ENCODE measurements at regions not wholly inside any gene's neighbourhood (a gene's known extent, or its start where the extent isn't known, plus 50 kb on each side); places are given as distances from the start of the nearest gene placed in this dataset.

DNA sequence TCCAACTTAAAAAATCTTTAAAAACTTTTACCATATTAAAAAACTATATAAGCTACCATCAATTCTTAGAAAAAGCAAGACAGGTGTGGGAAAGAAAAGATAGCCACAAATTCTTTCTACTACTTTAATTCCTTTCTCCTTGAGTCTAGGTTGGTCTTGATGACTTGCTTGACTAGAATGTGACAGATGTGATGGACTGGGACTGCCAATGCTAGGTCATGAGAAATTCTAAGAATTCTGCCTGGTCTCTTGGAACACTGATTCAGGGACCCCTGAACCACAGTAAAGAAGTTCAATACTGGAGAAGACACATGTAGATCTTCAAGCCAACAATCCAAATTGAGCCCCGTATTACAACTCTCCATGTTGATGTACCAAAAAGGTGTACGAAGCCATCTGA, 326.6 kb upstream of the B3GALT2 start:
- Mint-ChIP-seq H3K4me1 (ENCODE audit: insufficient read depth, unreplicated experiment) (no peaks in the 10 kb centered on the region), H3K36me3 (ENCODE audit: insufficient read depth, unreplicated experiment) (no peaks in the 10 kb centered on the region), H3K27ac (ENCODE audit: low read depth, unreplicated experiment) (no peak overlapping the region), H3K4me3 (ENCODE audit: unreplicated experiment) (no peak overlapping the region), H3K27me3 (ENCODE audit: insufficient read depth, unreplicated experiment) (no peaks in the 10 kb centered on the region), H3K9me3 (ENCODE audit: unreplicated experiment) (peaks cover 7% of the 10 kb centered on the region)
- CTCF ChIA-PET, result interaction anchor here (0.7 kb wide), 1 partner anchor 71 kb away, joined by 4 read pairs; no protein-coding TSS in a partner anchor
- POLR2A ChIA-PET, result no interaction called here
- DNase-seq (ENCODE audit: unreplicated experiment), result no peak
- TF ChIP-seq, protein P1, sequence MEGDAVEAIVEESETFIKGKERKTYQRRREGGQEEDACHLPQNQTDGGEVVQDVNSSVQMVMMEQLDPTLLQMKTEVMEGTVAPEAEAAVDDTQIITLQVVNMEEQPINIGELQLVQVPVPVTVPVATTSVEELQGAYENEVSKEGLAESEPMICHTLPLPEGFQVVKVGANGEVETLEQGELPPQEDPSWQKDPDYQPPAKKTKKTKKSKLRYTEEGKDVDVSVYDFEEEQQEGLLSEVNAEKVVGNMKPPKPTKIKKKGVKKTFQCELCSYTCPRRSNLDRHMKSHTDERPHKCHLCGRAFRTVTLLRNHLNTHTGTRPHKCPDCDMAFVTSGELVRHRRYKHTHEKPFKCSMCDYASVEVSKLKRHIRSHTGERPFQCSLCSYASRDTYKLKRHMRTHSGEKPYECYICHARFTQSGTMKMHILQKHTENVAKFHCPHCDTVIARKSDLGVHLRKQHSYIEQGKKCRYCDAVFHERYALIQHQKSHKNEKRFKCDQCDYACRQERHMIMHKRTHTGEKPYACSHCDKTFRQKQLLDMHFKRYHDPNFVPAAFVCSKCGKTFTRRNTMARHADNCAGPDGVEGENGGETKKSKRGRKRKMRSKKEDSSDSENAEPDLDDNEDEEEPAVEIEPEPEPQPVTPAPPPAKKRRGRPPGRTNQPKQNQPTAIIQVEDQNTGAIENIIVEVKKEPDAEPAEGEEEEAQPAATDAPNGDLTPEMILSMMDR (IDR thresholded peaks at IDR 0.05; ENCODE audit: unreplicated experiment), result no peak
- intact Hi-C loops (cut with micrococcal nuclease), result no loop called here
- BruUV-seq (replicated peaks), result no TSS peak

DNA sequence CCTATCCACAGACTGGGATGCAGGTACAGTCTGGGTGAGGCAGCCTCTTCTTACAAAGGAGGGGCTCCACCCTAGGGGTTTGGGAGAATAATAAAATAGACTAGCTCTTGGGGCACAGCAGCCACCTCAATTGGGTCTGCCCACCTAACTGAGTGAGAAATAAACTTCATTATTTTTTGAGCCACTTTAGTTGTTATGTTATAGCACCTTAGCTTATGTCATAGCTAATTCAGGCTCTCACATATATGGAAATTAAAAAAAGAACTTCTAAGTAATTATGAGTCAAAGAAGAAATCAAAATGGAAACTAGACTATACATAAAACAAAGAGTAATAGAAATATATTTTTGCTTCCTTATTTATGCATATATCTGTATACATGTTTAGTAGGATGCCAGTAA, 318.5 kb upstream of the B3GALT2 start:
- BruUV-seq (replicated peaks), result no TSS peak
- CTCF ChIA-PET, result interaction anchor here (0.5 kb wide), 1 partner anchor 165 kb away, joined by 3 read pairs; no protein-coding TSS in a partner anchor

DNA sequence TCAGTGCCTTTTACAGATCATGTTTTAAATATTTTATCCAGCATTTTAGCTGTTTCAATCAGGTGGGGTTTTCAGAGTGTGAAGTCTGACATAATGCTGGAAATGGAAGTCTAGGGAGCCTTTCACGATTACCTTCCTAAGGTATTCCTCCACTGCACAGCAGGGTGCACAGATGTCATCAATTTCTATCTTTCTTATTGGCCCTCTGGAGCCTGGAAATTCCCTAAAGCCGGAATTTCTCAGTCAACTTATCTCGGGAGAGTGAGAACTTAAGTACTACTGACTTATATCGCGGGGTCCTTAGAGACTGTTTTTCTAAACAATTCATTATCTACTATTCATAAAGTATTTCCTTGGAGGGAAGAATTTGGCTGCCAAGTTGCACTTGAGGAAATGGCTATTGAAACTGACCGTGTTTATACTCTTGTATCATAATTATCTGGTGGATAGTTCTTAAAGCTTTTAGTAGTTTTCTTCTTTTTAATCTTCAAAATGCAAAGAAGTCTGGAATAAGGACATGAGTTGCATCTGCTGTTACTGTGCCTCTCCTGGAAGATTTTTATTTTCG, 311.8 kb upstream of the B3GALT2 start:
- BruUV-seq (replicated peaks), result no TSS peak
- H3K27ac Mint-ChIP-seq (ENCODE audit: low read depth, unreplicated experiment), result no peak overlapping the region
- no peak overlapping the region for H3K4me3 Mint-ChIP-seq (ENCODE audit: unreplicated experiment)
- no peaks in the 10 kb centered on the region for H3K4me1 Mint-ChIP-seq (ENCODE audit: insufficient read depth, unreplicated experiment)
- ChIA-PET POLR2A (interaction anchor here (0.9 kb wide), 1 partner anchor 199 kb away, joined by 3 read pairs; no protein-coding TSS in a partner anchor), CTCF (interaction anchor here (0.6 kb wide), 3 partner anchors 88 to 172 kb away, joined by 3 to 4 read pairs (median 3); no protein-coding TSS in a partner anchor)
- H3K27me3 Mint-ChIP-seq (ENCODE audit: insufficient read depth, unreplicated experiment), result no peaks in the 10 kb centered on the region
- H3K9me3 Mint-ChIP-seq (ENCODE audit: unreplicated experiment), result no peaks in the 10 kb centered on the region
- no peaks in the 10 kb centered on the region for H3K36me3 Mint-ChIP-seq (ENCODE audit: insufficient read depth, unreplicated experiment)
- intact Hi-C loops (cut with micrococcal nuclease), result no loop called here
- TF ChIP-seq, protein P1 (IDR thresholded peaks at IDR 0.05; ENCODE audit: unreplicated experiment), result no peak
- no peak for DNase-seq (ENCODE audit: unreplicated experiment)

More for the DNA sequence above, 318.5 kb upstream of the B3GALT2 start:
- Mint-ChIP-seq H3K36me3 (ENCODE audit: insufficient read depth, unreplicated experiment) (no peaks in the 10 kb centered on the region), H3K4me3 (ENCODE audit: unreplicated experiment) (no peak overlapping the region), H3K27me3 (ENCODE audit: insufficient read depth, unreplicated experiment) (no peaks in the 10 kb centered on the region), H3K27ac (ENCODE audit: low read depth, unreplicated experiment) (no peak overlapping the region), H3K9me3 (ENCODE audit: unreplicated experiment) (no peaks in the 10 kb centered on the region), H3K4me1 (ENCODE audit: insufficient read depth, unreplicated experiment) (no peaks in the 10 kb centered on the region)
- POLR2A ChIA-PET, result no interaction called here
- no peak for DNase-seq (ENCODE audit: unreplicated experiment)
- intact Hi-C loops (cut with micrococcal nuclease), result no loop called here
- TF ChIP-seq, protein P1 (IDR thresholded peaks at IDR 0.05; ENCODE audit: unreplicated experiment), result no peak

DNA sequence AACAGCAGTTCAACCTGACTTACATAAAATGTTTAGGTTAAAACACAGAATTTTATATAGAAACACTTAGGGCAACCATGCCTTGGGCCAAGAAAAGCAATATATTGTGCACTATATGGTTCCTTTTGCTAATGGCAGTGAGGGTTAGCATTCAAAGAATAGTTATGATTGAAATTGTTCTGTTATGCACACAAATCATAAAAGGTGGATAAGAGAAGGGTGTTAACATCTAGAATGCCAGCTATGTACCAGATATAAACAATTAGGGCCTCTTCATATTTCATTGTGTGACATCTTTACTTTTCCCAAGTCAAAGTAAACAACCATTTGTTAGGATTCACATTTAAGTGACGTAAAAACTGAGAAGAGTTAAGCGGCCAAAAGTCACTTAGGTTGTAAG, 308.0 kb upstream of the B3GALT2 start:
- Mint-ChIP-seq H3K4me1 (ENCODE audit: insufficient read depth, unreplicated experiment) (no peaks in the 10 kb centered on the region), H3K27ac (ENCODE audit: low read depth, unreplicated experiment) (no peak overlapping the region), H3K4me3 (ENCODE audit: unreplicated experiment) (no peak overlapping the region), H3K27me3 (ENCODE audit: insufficient read depth, unreplicated experiment) (no peaks in the 10 kb centered on the region), H3K9me3 (ENCODE audit: unreplicated experiment) (peaks cover 10% of the 10 kb centered on the region), H3K36me3 (ENCODE audit: insufficient read depth, unreplicated experiment) (no peaks in the 10 kb centered on the region)
- TF ChIP-seq, protein P1 (IDR thresholded peaks at IDR 0.05; ENCODE audit: unreplicated experiment), result no peak
- ChIA-PET POLR2A (no interaction called here), CTCF (no interaction called here)
- no TSS peak for BruUV-seq (replicated peaks)
- intact Hi-C loops (cut with micrococcal nuclease), result no loop called here
- DNase-seq (ENCODE audit: unreplicated experiment), result no peak
